ENCODE measurements at regions not wholly inside any gene's neighbourhood (a gene's known extent, or its start where the extent isn't known, plus 50 kb on each side); places are given as distances from the start of the nearest gene placed in this dataset.

GRCh38 chr12:46492471-46493085, 120.0 kb upstream of the SLC38A2 start (continued):
- no peak for TF ChIP-seq REST (IDR thresholded peaks at IDR 0.05; ENCODE audit: low read depth)

GRCh38 chr12:46491548-46491947, 119.0 kb upstream of the SLC38A2 start:
- ATAC-seq = no peak
- Histone ChIP-seq H3K27ac (ENCODE audit: low read depth, low read length) (peak overlapping the region; percentile 73; the same call in 1 of the 2 replicates), H3K4me2 (ENCODE audit: low read length) (peak overlapping the region; percentile 49; the same call in 1 of the 2 replicates), H3K36me3 (ENCODE audit: control insufficient read depth in 1 of 2, insufficient read depth in 2 of 2, low read length in 2 of 2) (no peaks in the 10 kb centered on the region), H4K20me1 (ENCODE audit: insufficient read depth) (no peaks in the 10 kb centered on the region), H3K9me2 (ENCODE audit: insufficient read depth) (no peaks in the 10 kb centered on the region), H3K4me1 (ENCODE audit: control insufficient read depth in 1 of 2, insufficient read depth in 2 of 2, low read length in 2 of 2) (peaks cover 69 to 81% of the 10 kb centered on the region in 2 experiments), H3K9ac (ENCODE audit: low read length) (no peak overlapping the region), H3K27me3 (ENCODE audit: insufficient read depth, low read length) (no peaks in the 10 kb centered on the region), H3K4me3 (replicated peaks in 1 of 2; ENCODE audit: low read depth in 1 of 2, low read length in 2 of 2) (no peak overlapping the region), H3K9me3 (ENCODE audit: control insufficient read depth in 1 of 2, insufficient read depth in 1 of 2, low read depth in 1 of 2, low read length in 2 of 2) (no peaks in the 10 kb centered on the region), H3K79me2 (ENCODE audit: insufficient read depth, low read length) (no peaks in the 10 kb centered on the region; the same call in 1 of the 2 replicates), H2AFZ (ENCODE audit: low read depth, low read length, poor library complexity, severe bottlenecking) (no peak overlapping the region)
- no TSS peak for BruUV-seq (replicated peaks)
- TF ChIP-seq CBX3 (IDR thresholded peaks at IDR 0.05; ENCODE audit: low read depth) = no peak
- no peak for TF ChIP-seq ZFX (IDR thresholded peaks at IDR 0.05)
- no peak for TF ChIP-seq RAD21 (IDR thresholded peaks at IDR 0.05; ENCODE audit: low read depth)
- TF ChIP-seq JUND (IDR thresholded peaks at IDR 0.05) = no peak
- no peak for TF ChIP-seq ATF3 (IDR thresholded peaks at IDR 0.05)
- no peak for TF ChIP-seq REST (IDR thresholded peaks at IDR 0.05; ENCODE audit: low read depth)
- TF ChIP-seq YY1 (IDR thresholded peaks at IDR 0.05; ENCODE audit: extremely low read depth, insufficient replicate concordance, low read depth, low read length) = no peak
- TF ChIP-seq POLR2A (IDR thresholded peaks at IDR 0.05; ENCODE audit: borderline replicate concordance, extremely low read depth, insufficient read depth, insufficient read length) = no peak
- TF ChIP-seq SIN3A (IDR thresholded peaks at IDR 0.05; ENCODE audit: low read depth) = no peak
- no peak for TF ChIP-seq POLR2AphosphoS5 (IDR thresholded peaks at IDR 0.05; ENCODE audit: low read depth, low read length)
- intact Hi-C loops (cut with micrococcal nuclease) = loop anchor here (5.0 kb wide), 3 partner anchors 59 to 119 kb away; partner anchors contain the start of gene SLC38A2
- ChIA-PET CTCF (no interaction called here), POLR2A (interaction anchor here (0.9 kb wide), 1 partner anchor 58 kb away, joined by 5 read pairs; no protein-coding TSS in a partner anchor), RAD21 (ENCODE audit: low non-redundant PET in 1 of 2, low total read pairs in 2 of 2, uncharacterized antibody in 2 of 2, unreplicated experiment in 2 of 2) (no interaction called here)
- no peak for DNase-seq (ENCODE audit: low read depth, low spot score)

Data from HCT116 (cell line).